PC-9 (cell line): ENCODE measurements at regions not wholly inside any gene's neighbourhood (a gene's known extent, or its start where the extent isn't known, plus 50 kb on each side); places are given as distances from the start of the nearest gene placed in this dataset.

ENCODE experiments used
- BruUV-seq: library from RNA; stranded (reverse); fragments of 400-500 nt; replicated peaks from 2 replicates; lab custom pipeline; 2021; lab: Mats Ljungman, UMichigan
- CTCF ChIA-PET: fragments of 300-600 bp; sonication (Branson Sonifier 250); formaldehyde crosslinking; loops from one replicate; lab custom pipeline; 2022; ENCODE audit warnings: antibody characterized with exemption; lab: Charles Lee
- POLR2A ChIA-PET: fragments of 300-600 bp; sonication (Branson Sonifier 250); formaldehyde crosslinking; loops from one replicate; lab custom pipeline; 2022; ENCODE audit warnings: antibody characterized with exemption; ENCODE audit not compliant: unreplicated experiment; lab: Charles Lee
- DNase-seq, 2 experiments: peaks; one replicate each; pipeline versions ENCODE4 v3.0.0 to v3.0.0-alpha.2; 2015 to 2022; ENCODE audit warnings: mixed read lengths in 1 of 2
- H2AFZ ChIP-seq: fragments of 200-600 bp; sonication (generic); 2 replicates; pipeline ENCODE4 v1.8.1; 2017; ENCODE audit warnings: antibody characterized with exemption
- H3F3A ChIP-seq: fragments of 200-600 bp; sonication (generic); 2 replicates; pipeline ENCODE4 v1.8.1; 2017; ENCODE audit warnings: antibody characterized with exemption, mild to moderate bottlenecking, low read depth; ENCODE audit not compliant: insufficient read depth
- H3K27ac ChIP-seq: fragments of 200-600 bp; sonication (generic); 2 replicates; pipeline ENCODE4 v1.6.1; 2016; ENCODE audit warnings: mixed run types
- H3K27me3 ChIP-seq: fragments of 200-600 bp; sonication (generic); 2 replicates; pipeline ENCODE4 v1.6.1; 2016; ENCODE audit warnings: low read depth, mixed run types; ENCODE audit not compliant: insufficient read depth
- H3K36me3 ChIP-seq: fragments of 200-600 bp; sonication (generic); 2 replicates; pipeline ENCODE4 v1.6.1; 2016; ENCODE audit warnings: low read depth, mixed run types
- H3K4me1 ChIP-seq: fragments of 200-600 bp; sonication (generic); replicated peaks from 2 replicates; pipeline ENCODE4 v1.6.1; 2016; ENCODE audit warnings: mixed run types; ENCODE audit not compliant: insufficient read depth
- H3K4me2 ChIP-seq: fragments of 200-600 bp; sonication (generic); 2 replicates; pipeline ENCODE4 v1.6.1; 2017; ENCODE audit warnings: mixed run types
- H3K4me3 ChIP-seq: fragments of 200-600 bp; sonication (generic); 2 replicates; pipeline ENCODE4 v1.6.1; 2016; ENCODE audit warnings: mixed run types
- H3K79me2 ChIP-seq: fragments of 200-600 bp; sonication (generic); 2 replicates; pipeline ENCODE4 v1.6.1; 2017; ENCODE audit warnings: low read depth, mixed run types
- H3K9me2 ChIP-seq: fragments of 200-600 bp; sonication (generic); 2 replicates; pipeline ENCODE4 v1.8.1; 2017; ENCODE audit warnings: mild to moderate bottlenecking; ENCODE audit not compliant: insufficient read depth
- H3K9me3 ChIP-seq: fragments of 200-600 bp; sonication (generic); 2 replicates; pipeline ENCODE4 v1.8.1; 2016; ENCODE audit warnings: low read depth; ENCODE audit not compliant: insufficient read depth
- H4K20me1 ChIP-seq: fragments of 200-600 bp; sonication (generic); 2 replicates; pipeline ENCODE4 v1.8.1; 2017; ENCODE audit not compliant: insufficient read depth
- CTCF ChIP-seq: fragments of 200-600 bp; sonication (generic); conservative IDR thresholded peaks from 2 replicates; pipeline ENCODE4 v1.6.1; 2017; ENCODE audit warnings: mixed run types, antibody characterized with exemption, mild to moderate bottlenecking, moderate library complexity
- EZH2 ChIP-seq: fragments of 200-600 bp; sonication (generic); IDR thresholded peaks from 2 replicates; pipeline ENCODE4 v1.8.0; 2017; ENCODE audit warnings: antibody characterized with exemption, low read depth
- intact Hi-C: fragments of 100-400 bp; cut with micrococcal nuclease; formaldehyde crosslinking; loops from one replicate; pipeline ENCODE4 v1.10.0; 2022; ENCODE audit not compliant: unreplicated experiment

GRCh38 chr11:128066399-128066798 is 521.0 kb downstream of the ETS1 start:
- CTCF ChIA-PET = no interaction called here
- Histone ChIP-seq H3F3A (no peaks in the 10 kb centered on the region), H4K20me1 (no peaks in the 10 kb centered on the region), H3K27me3 (no peaks in the 10 kb centered on the region), H3K4me1 (no peaks in the 10 kb centered on the region), H3K27ac (no peak overlapping the region), H3K36me3 (no peaks in the 10 kb centered on the region), H2AFZ (no peak overlapping the region), H3K9me3 (no peaks in the 10 kb centered on the region), H3K4me2 (no peak overlapping the region), H3K4me3 (no peak overlapping the region), H3K9me2 (no peaks in the 10 kb centered on the region), H3K79me2 (no peaks in the 10 kb centered on the region)
- intact Hi-C loops = no loop called here
- BruUV-seq = no TSS peak
- DNase-seq = no peak
- POLR2A ChIA-PET = no interaction called here
- TF ChIP-seq CTCF (no peak), EZH2 (no peak)

GRCh38 chr11:128061281-128061871 is 526.0 kb downstream of the ETS1 start:
- intact Hi-C loops = no loop called here
- H3K9me2 ChIP-seq = no peaks in the 10 kb centered on the region
- peak; percentile 15 to 40 for DNase-seq
- no peaks in the 10 kb centered on the region for H3F3A ChIP-seq
- H3K4me3 ChIP-seq = no peak overlapping the region
- 0 out of 2 replicates have a peak, but pooled peaks cover 3% of the 10 kb centered on the region for H3K9me3 ChIP-seq
- H3K27me3 ChIP-seq = no peaks in the 10 kb centered on the region
- H4K20me1 ChIP-seq = no peaks in the 10 kb centered on the region
- H2AFZ ChIP-seq = no peak overlapping the region
- ChIA-PET CTCF (no interaction called here), POLR2A (no interaction called here)
- TF ChIP-seq EZH2 (no peak), CTCF (no peak)
- H3K79me2 ChIP-seq = no peaks in the 10 kb centered on the region
- H3K36me3 ChIP-seq = no peaks in the 10 kb centered on the region
- no TSS peak for BruUV-seq
- no peak overlapping the region for H3K4me2 ChIP-seq
- H3K27ac ChIP-seq = no peak overlapping the region
- H3K4me1 ChIP-seq = no peaks in the 10 kb centered on the region

- no peaks in the 10 kb centered on the region for H3F3A ChIP-seq
- H3K4me3 ChIP-seq = no peak overlapping the region
- TF ChIP-seq CTCF (no peak), EZH2 (no peak)
- no peak overlapping the region for H3K4me2 ChIP-seq
- no peaks in the 10 kb centered on the region for H3K79me2 ChIP-seq
- no peaks in the 10 kb centered on the region for H3K4me1 ChIP-seq
- no peaks in the 10 kb centered on the region for H4K20me1 ChIP-seq
- BruUV-seq = no TSS peak
- DNase-seq = no peak
- CTCF ChIA-PET = no interaction called here
- H2AFZ ChIP-seq = no peak overlapping the region
- H3K9me2 ChIP-seq = no peaks in the 10 kb centered on the region
- H3K27me3 ChIP-seq = no peaks in the 10 kb centered on the region
- POLR2A ChIA-PET = no interaction called here
- no peak overlapping the region for H3K27ac ChIP-seq
- no peaks in the 10 kb centered on the region for H3K36me3 ChIP-seq
- 0 out of 2 replicates have a peak, but pooled peaks cover 3% of the 10 kb centered on the region for H3K9me3 ChIP-seq
- intact Hi-C loops = no loop called here
Measured at GRCh38 chr11:128058580-128059208, 528.7 kb downstream of the ETS1 start.
